Endothelial cell of umbilical vein (primary cell): ENCODE measurements at regions not wholly inside any gene's neighbourhood (a gene's known extent, or its start where the extent isn't known, plus 50 kb on each side); places are given as distances from the start of the nearest gene placed in this dataset.

Experiments
- BruUV-seq: library from RNA; stranded (reverse); fragments of 400-500 nt; replicated peaks from 2 replicates; lab custom pipeline; 2021; lab: Mats Ljungman, UMichigan
- CTCF ChIA-PET: fragments of 300-600, 350-600 bp; sonication (Branson Sonifier 250); formaldehyde crosslinking; loops from one replicate; lab custom pipeline; 2021; ENCODE audit warnings: antibody characterized with exemption, inconsistent platforms; lab: Charles Lee
- POLR2A ChIA-PET: fragments of 300-600, 350-600 bp; sonication (Branson Sonifier 250); formaldehyde crosslinking; loops from one replicate; lab custom pipeline; 2021; ENCODE audit warnings: antibody characterized with exemption, inconsistent platforms; lab: Charles Lee
- DNase-seq: peaks from one replicate; pipeline ENCODE4 v3.0.0-alpha.2; 2011; ENCODE audit warnings: low read depth, low spot score
- FAIRE-seq: peaks from 2 replicates; lab custom pipeline; 2011; peaks lifted over from hg19 to GRCh38; lab: Jason Lieb, UNC
- H2AFZ ChIP-seq: 2 replicates; pipeline ENCODE4 v1.6.0; 2012; ENCODE audit warnings: low read depth, low read length, control low read depth, inconsistent platforms
- H3K27ac ChIP-seq: 2 replicates; pipeline ENCODE4 v1.5.1; 2011; ENCODE audit warnings: low read depth, mild to moderate bottlenecking, control low read depth, low read length, moderate library complexity; ENCODE audit not compliant: insufficient read depth
- H3K27me3 ChIP-seq, 2 experiments: 2 replicates each; pipeline versions ENCODE4 v1.6.0 to v1.6.1; 2011; ENCODE audit warnings: low read length in 2 of 2, mixed read lengths in 1 of 2; ENCODE audit not compliant: control insufficient read depth in 2 of 2, insufficient read depth in 2 of 2
- H3K36me3 ChIP-seq, 2 experiments: 2 replicates in 1 of 2; 3 replicates in 1 of 2; pipeline ENCODE4 v1.5.1; 2011; ENCODE audit warnings: low read length in 2 of 2, mild to moderate bottlenecking in 1 of 2, moderate library complexity in 1 of 2; ENCODE audit not compliant: control insufficient read depth in 2 of 2, insufficient read depth in 2 of 2; ENCODE audit errors: extremely low read depth in 1 of 2
- H3K4me1 ChIP-seq: 3 replicates; pipeline ENCODE4 v1.5.1; 2011; ENCODE audit warnings: mild to moderate bottlenecking, low read length; ENCODE audit not compliant: control insufficient read depth, insufficient read depth; ENCODE audit errors: extremely low read depth
- H3K4me2 ChIP-seq: 2 replicates; pipeline ENCODE4 v1.6.1; 2011; ENCODE audit warnings: low read length, control low read depth, mixed read lengths; ENCODE audit not compliant: insufficient read depth
- H3K4me3 ChIP-seq, 3 experiments: fragments of 200-600 bp in 1 of 3; sonication (generic), shearing (Covaris generic) in 1 of 3; replicated peaks in 1 of 3; 2 replicates each; pipeline ENCODE4 v1.5.1; 2011 to 2016; ENCODE audit warnings: control low read depth in 3 of 3, low read length in 3 of 3, mild to moderate bottlenecking in 2 of 3, inconsistent platforms in 1 of 3, low read depth in 1 of 3, moderate library complexity in 1 of 3; ENCODE audit not compliant: insufficient read depth in 1 of 3
- H3K79me2 ChIP-seq: 2 replicates; pipeline ENCODE4 v1.6.0; 2012; ENCODE audit warnings: low read length, inconsistent platforms; ENCODE audit not compliant: control insufficient read depth, insufficient read depth
- H3K9ac ChIP-seq: replicated peaks from 2 replicates; pipeline ENCODE3; 2011; ENCODE audit warnings: low read length, control low read depth; ENCODE audit not compliant: insufficient read depth; ENCODE audit errors: extremely low read depth
- H3K9me1 ChIP-seq: replicated peaks from 3 replicates; pipeline ENCODE4 v1.6.0; 2011; ENCODE audit warnings: mild to moderate bottlenecking, low read length; ENCODE audit not compliant: control insufficient read depth, insufficient read depth; ENCODE audit errors: extremely low read depth
- H3K9me3 ChIP-seq: replicated peaks from 2 replicates; pipeline ENCODE4 v1.5.1; 2012; ENCODE audit warnings: low read length, inconsistent platforms; ENCODE audit not compliant: control insufficient read depth, insufficient read depth
- H4K20me1 ChIP-seq: replicated peaks from 2 replicates; pipeline ENCODE3; 2011; ENCODE audit warnings: mild to moderate bottlenecking, low read length; ENCODE audit not compliant: control insufficient read depth, insufficient read depth; ENCODE audit errors: extremely low read depth
- CTCF ChIP-seq, 2 donors: IDR thresholded peaks; 1 replicate in 1 of 2; 2 replicates in 1 of 2; pipeline ENCODE4 v1.5.1; 2011; ENCODE audit warnings: low read length in 2 of 2, mild to moderate bottlenecking in 2 of 2, moderate library complexity in 2 of 2, control low read depth in 1 of 2, inconsistent platforms in 1 of 2, low read depth in 1 of 2; ENCODE audit not compliant: insufficient read depth in 1 of 2; ENCODE audit errors: extremely low read depth in 1 of 2
- EZH2 ChIP-seq: IDR thresholded peaks from 2 replicates; pipeline ENCODE4 v1.6.1; 2012; ENCODE audit warnings: borderline replicate concordance, low read depth, mild to moderate bottlenecking, moderate library complexity, low read length, inconsistent platforms; ENCODE audit not compliant: severe bottlenecking
- FOS ChIP-seq: IDR thresholded peaks from 2 replicates; pipeline ENCODE4 v1.6.1; 2011; ENCODE audit warnings: mild to moderate bottlenecking, low read length, moderate library complexity, borderline replicate concordance; ENCODE audit not compliant: insufficient read depth
- GATA2 ChIP-seq: IDR thresholded peaks from 2 replicates; pipeline ENCODE4 v1.7.0; 2011; ENCODE audit warnings: low read depth, mild to moderate bottlenecking, moderate library complexity, mixed read lengths, low read length; ENCODE audit not compliant: insufficient read length, insufficient read depth
- JUN ChIP-seq: IDR thresholded peaks from 2 replicates; pipeline ENCODE4 v1.6.1; 2011; ENCODE audit warnings: borderline replicate concordance, low read depth; ENCODE audit not compliant: insufficient read length, insufficient read depth
- MAX ChIP-seq: IDR thresholded peaks from 2 replicates; pipeline ENCODE4 v1.6.1; 2011; ENCODE audit not compliant: insufficient read depth, insufficient read length
- MYC ChIP-seq: IDR thresholded peaks from one replicate; pipeline ENCODE4 v1.6.1; 2011; ENCODE audit warnings: mild to moderate bottlenecking, low read depth, low read length
- POLR2A ChIP-seq: IDR thresholded peaks from 2 replicates; pipeline ENCODE4 v1.6.1; 2012; ENCODE audit warnings: low read depth, mild to moderate bottlenecking, control low read depth, low read length
- POLR2AphosphoS5 ChIP-seq: IDR thresholded peaks from 2 replicates; pipeline ENCODE4 v1.6.1; 2012; ENCODE audit warnings: low read depth, mild to moderate bottlenecking, control low read depth, low read length, moderate library complexity; ENCODE audit not compliant: insufficient read depth
- dilution Hi-C: fragments of 300-500 bp; cut with MboI; formaldehyde crosslinking; loops from one replicate; pipeline ENCODE4 v1.15.0; 2019; ENCODE audit warnings: low sequenced_read_pairs; ENCODE audit not compliant: extremely low pct_ligation_motif_present
- intact Hi-C: fragments of 100-400 bp; cut with micrococcal nuclease; formaldehyde crosslinking; loops from one replicate; pipeline ENCODE4 v1.10.0; 2022

- H3K4me3 ChIP-seq: no peak overlapping the region
- dilution Hi-C loops (no loop called here), intact Hi-C loops (no loop called here)
- no peak for DNase-seq
- H3K79me2 ChIP-seq: no peaks in the 10 kb centered on the region
- H3K36me3 ChIP-seq: no peaks in the 10 kb centered on the region
- H3K27me3 ChIP-seq: no peaks in the 10 kb centered on the region
- H3K9ac ChIP-seq: no peak overlapping the region
- ChIA-PET POLR2A (no interaction called here), CTCF (no interaction called here)
- no TSS peak for BruUV-seq
- H3K9me1 ChIP-seq: no peaks in the 10 kb centered on the region
- no peak overlapping the region for H3K4me2 ChIP-seq
- TF ChIP-seq CTCF (IDR thresholded peaks at IDR 0.05; ENCODE audit: extremely low read depth in 1 of 2, insufficient read depth in 1 of 2, low read depth in 1 of 2, low read length in 2 of 2) (no peak), EZH2 (no peak), GATA2 (no peak), FOS (no peak), POLR2AphosphoS5 (no peak), JUN (no peak), POLR2A (no peak), MAX (no peak), MYC (no peak)
- no peaks in the 10 kb centered on the region for H4K20me1 ChIP-seq
- H3K27ac ChIP-seq: no peak overlapping the region
- no peaks in the 10 kb centered on the region for H3K9me3 ChIP-seq
- no peak overlapping the region for H2AFZ ChIP-seq
- no peaks in the 10 kb centered on the region for H3K4me1 ChIP-seq
- FAIRE-seq: no peak
Observed at GRCh38 chr2:217366266-217366895, 506.5 kb upstream of the TNP1 start.
